Transverse colon (tissue), 4 donors: ENCODE measurements at regions not wholly inside any gene's neighbourhood (a gene's known extent, or its start where the extent isn't known, plus 50 kb on each side); places are given as distances from the start of the nearest gene placed in this dataset.

Experiments
- DNase-seq: peaks from one replicate; pipeline ENCODE4 v3.0.0-alpha.2; 2019
- H3K27ac ChIP-seq, 4 donors: fragments of 200-600 bp; sonication (generic); 2 replicates each; pipeline ENCODE4 v1.5.1; 2016 to 2018; ENCODE audit warnings: inconsistent platforms in 4 of 4
- H3K27me3 ChIP-seq: fragments of 200-600 bp; sonication (generic); 2 replicates; pipeline ENCODE4 v1.5.1; 2017; ENCODE audit warnings: inconsistent platforms
- H3K36me3 ChIP-seq, 4 donors: fragments of 200-600 bp; sonication (generic); 2 replicates each; pipeline ENCODE4 v1.5.1; 2017 to 2019; ENCODE audit warnings: inconsistent platforms in 4 of 4
- H3K4me1 ChIP-seq, 4 donors: fragments of 200-600 bp; sonication (generic); 2 replicates each; pipeline ENCODE4 v1.5.1; 2017 to 2020; ENCODE audit warnings: inconsistent platforms in 4 of 4
- H3K4me3 ChIP-seq, 4 donors: fragments of 200-600 bp; sonication (generic); 1 replicate in 1 of 4; 2 replicates in 3 of 4; pipeline versions ENCODE4 v1.5.1 to v1.6.1; 2017 to 2019; ENCODE audit warnings: inconsistent platforms in 4 of 4
- H3K9me3 ChIP-seq, 2 donors: fragments of 200-600 bp; sonication (generic); 2 replicates each; pipeline ENCODE4 v1.5.1; 2017 to 2019; ENCODE audit warnings: inconsistent platforms in 2 of 2
- EP300 ChIP-seq: sonication (generic); formaldehyde crosslinking; IDR thresholded peaks from one replicate; pipeline ENCODE4 v1.6.1; 2017; ENCODE audit warnings: antibody characterized with exemption, low read depth
- POLR2A ChIP-seq: fragments of 450-650 bp; IDR thresholded peaks from one replicate; pipeline ENCODE4 v1.6.1; 2016; ENCODE audit warnings: antibody characterized with exemption, mild to moderate bottlenecking, moderate library complexity
- POLR2AphosphoS5 ChIP-seq, 3 donors: sonication (generic); formaldehyde crosslinking; IDR thresholded peaks; one replicate each; pipeline ENCODE4 v1.6.1; 2016; ENCODE audit warnings: antibody characterized with exemption in 3 of 3
- WGBS, 2 donors: methylation state at CpG; one replicate each; pipeline ENCODE4 v1.1.5; 2018; ENCODE audit warnings: low coverage in 1 of 2; 5-methylcytosine and 5-hydroxymethylcytosine counted together
- in situ Hi-C, 4 donors: fragments of 200-750 bp; cut with MboI; loops; one replicate each; pipeline versions ENCODE4 v1.15.0 to v1.15.1; 2017; ENCODE audit warnings: low sequenced_read_pairs in 3 of 4, low pct_ligation_motif_present in 1 of 4, low pct_unique_long_range_greater_than_20kb in 1 of 4
- intact Hi-C: fragments of 100-400 bp; cut with DNase I; formaldehyde crosslinking; loops from one replicate; pipeline ENCODE4 v1.15.1; 2023; ENCODE audit warnings: low total_unique reads
- TF ChIP-seq, protein P1 (sequence below), 5 experiments: fragments of 200-600 bp in 3 of 5; fragments of 450-650 bp in 2 of 5; sonication (generic) in 3 of 5; IDR thresholded peaks; 1 replicate in 2 of 5; 2 replicates in 3 of 5; pipeline ENCODE4 v1.5.1; 2016 to 2017; ENCODE audit warnings: antibody characterized with exemption in 5 of 5, inconsistent platforms in 3 of 5, mild to moderate bottlenecking in 2 of 5, moderate library complexity in 1 of 5

DNA sequence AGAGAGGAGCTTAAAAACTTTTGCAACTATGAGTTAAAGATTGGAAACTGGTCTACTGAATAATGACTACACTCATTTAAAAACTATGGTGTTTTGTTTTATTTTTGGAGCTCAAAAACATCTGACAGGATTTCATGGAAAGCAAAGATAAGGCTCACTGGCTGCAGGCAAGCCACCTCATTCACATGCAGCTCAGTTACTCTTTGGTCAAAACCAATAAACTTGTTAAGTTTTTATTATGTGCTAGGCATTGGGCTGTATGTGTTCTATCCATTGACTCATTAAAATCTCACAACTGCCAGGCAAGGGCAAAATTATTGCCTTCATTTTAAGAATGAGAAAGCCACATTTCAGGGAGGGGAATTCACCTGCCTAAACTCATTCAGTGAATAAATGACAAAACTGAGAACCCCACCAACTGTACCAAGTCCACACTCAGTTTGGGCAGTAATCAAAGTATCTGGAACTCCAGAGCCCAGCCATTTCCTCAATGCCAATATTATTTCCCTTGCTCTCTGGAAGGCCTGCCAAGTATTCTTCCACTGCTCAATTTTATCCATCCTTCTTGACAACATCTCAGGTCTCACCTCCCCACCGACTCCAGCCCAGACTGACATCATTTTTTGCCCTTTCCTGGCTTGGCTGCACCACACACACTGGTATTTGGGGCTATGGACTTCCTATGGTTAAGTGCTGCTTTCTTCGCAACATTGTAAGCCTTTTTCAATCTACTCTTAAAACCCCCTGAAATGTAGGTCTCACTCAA lies 401.1 kb upstream of the NFIA start:
- no peak overlapping the region for H3K27ac ChIP-seq
- WGBS, 2 donors = 65 to 88% methylated on average over 2 of the region's 2 CpGs
- no peak for TF ChIP-seq POLR2AphosphoS5 (IDR thresholded peaks at IDR 0.05)
- TF ChIP-seq POLR2A = no peak
- TF ChIP-seq, protein P1, sequence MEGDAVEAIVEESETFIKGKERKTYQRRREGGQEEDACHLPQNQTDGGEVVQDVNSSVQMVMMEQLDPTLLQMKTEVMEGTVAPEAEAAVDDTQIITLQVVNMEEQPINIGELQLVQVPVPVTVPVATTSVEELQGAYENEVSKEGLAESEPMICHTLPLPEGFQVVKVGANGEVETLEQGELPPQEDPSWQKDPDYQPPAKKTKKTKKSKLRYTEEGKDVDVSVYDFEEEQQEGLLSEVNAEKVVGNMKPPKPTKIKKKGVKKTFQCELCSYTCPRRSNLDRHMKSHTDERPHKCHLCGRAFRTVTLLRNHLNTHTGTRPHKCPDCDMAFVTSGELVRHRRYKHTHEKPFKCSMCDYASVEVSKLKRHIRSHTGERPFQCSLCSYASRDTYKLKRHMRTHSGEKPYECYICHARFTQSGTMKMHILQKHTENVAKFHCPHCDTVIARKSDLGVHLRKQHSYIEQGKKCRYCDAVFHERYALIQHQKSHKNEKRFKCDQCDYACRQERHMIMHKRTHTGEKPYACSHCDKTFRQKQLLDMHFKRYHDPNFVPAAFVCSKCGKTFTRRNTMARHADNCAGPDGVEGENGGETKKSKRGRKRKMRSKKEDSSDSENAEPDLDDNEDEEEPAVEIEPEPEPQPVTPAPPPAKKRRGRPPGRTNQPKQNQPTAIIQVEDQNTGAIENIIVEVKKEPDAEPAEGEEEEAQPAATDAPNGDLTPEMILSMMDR (IDR thresholded peaks at IDR 0.05) = no peak
- no peak for TF ChIP-seq EP300
- intact Hi-C loops (no loop called here), in situ Hi-C loops (no loop called here)
- H3K9me3 ChIP-seq = no peaks in the 10 kb centered on the region
- no peaks in the 10 kb centered on the region for H3K27me3 ChIP-seq
- peak; percentile 7 for DNase-seq
- H3K4me1 ChIP-seq = peaks cover 0 to 4% (median 0%) of the 10 kb centered on the region in 4 donors
- no peak overlapping the region for H3K4me3 ChIP-seq
- H3K36me3 ChIP-seq = no peaks in the 10 kb centered on the region

GRCh38 chr1:60679524-60680375 lies 402.6 kb upstream of the NFIA start:
- Histone ChIP-seq H3K4me3 (no peak overlapping the region), H3K36me3 (no peaks in the 10 kb centered on the region), H3K4me1 (peaks cover 0 to 4% (median 0%) of the 10 kb centered on the region in 4 donors), H3K27me3 (no peaks in the 10 kb centered on the region), H3K27ac (no peak overlapping the region), H3K9me3 (no peaks in the 10 kb centered on the region)
- 72 to 74% methylated on average over 6 to 7 of the region's 7 CpGs for WGBS, 2 donors
- intact Hi-C loops (no loop called here), in situ Hi-C loops (no loop called here)
- DNase-seq = no peak
- no peak for TF ChIP-seq EP300
- no peak for TF ChIP-seq POLR2A
- TF ChIP-seq, protein P1 (IDR thresholded peaks at IDR 0.05) = no peak
- no peak for TF ChIP-seq POLR2AphosphoS5 (IDR thresholded peaks at IDR 0.05)

DNA sequence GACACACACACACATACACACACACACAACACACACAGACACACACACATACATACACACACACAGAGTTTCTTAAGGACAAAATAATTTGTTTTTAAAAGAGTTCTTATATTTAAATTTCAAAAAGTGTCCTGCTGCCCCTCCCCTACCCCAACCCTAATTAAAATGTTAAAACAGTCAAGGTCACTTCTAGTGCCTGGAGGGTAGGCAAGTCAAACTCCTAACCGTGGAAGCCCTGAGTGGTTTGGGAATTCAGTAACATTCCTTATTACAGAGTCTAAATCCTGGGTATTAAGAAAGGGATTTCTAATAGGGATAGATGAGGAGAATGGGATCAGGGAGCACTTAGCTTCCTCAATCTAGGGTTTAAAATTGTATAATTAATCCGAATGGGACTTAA lies 403.6 kb upstream of the NFIA start:
- H3K9me3 ChIP-seq = no peaks in the 10 kb centered on the region
- H3K27me3 ChIP-seq = no peaks in the 10 kb centered on the region
- H3K4me1 ChIP-seq = peaks cover 0 to 4% (median 0%) of the 10 kb centered on the region in 4 donors
- H3K36me3 ChIP-seq = no peaks in the 10 kb centered on the region
- no peak overlapping the region for H3K27ac ChIP-seq
- TF ChIP-seq EP300 (no peak), POLR2AphosphoS5 (IDR thresholded peaks at IDR 0.05) (no peak), POLR2A (no peak)
- TF ChIP-seq, protein P1 (IDR thresholded peaks at IDR 0.05) = no peak
- WGBS, 2 donors = 60 to 68% methylated on average over 2 of the region's 2 CpGs
- H3K4me3 ChIP-seq = no peak overlapping the region
- in situ Hi-C loops (no loop called here), intact Hi-C loops (no loop called here)
- no peak for DNase-seq

DNA sequence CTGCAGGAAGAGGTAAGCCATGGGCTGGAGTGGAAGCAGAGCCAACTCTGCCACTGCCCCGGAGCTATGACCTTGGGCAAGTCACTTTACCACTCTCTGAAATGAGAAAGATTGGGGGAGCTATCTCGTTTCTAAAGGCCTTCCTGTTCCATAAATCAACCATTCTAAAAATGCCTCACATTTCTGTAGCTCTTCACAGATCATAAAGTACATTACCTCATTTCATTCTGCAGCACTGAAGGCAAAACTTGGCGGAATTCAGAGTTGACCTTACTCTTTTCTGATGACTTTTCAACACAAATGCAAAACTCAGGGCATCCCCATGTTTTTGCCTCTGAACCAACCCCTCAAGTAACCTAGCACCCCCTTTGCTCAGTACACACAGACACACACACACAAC lies 404.0 kb upstream of the NFIA start:
- WGBS, 2 donors = 41 to 55% methylated on average over 2 to 3 of the region's 3 CpGs
- in situ Hi-C loops (no loop called here), intact Hi-C loops (no loop called here)
- no peak overlapping the region for H3K4me3 ChIP-seq
- no peaks in the 10 kb centered on the region for H3K36me3 ChIP-seq
- DNase-seq = no peak
- no peaks in the 10 kb centered on the region for H3K9me3 ChIP-seq
- no peaks in the 10 kb centered on the region for H3K27me3 ChIP-seq
- peaks cover 0 to 4% (median 0%) of the 10 kb centered on the region in 4 donors for H3K4me1 ChIP-seq
- H3K27ac ChIP-seq = no peak overlapping the region
- TF ChIP-seq EP300 = no peak
- no peak for TF ChIP-seq POLR2A
- TF ChIP-seq, protein P1 (IDR thresholded peaks at IDR 0.05) = no peak
- no peak for TF ChIP-seq POLR2AphosphoS5 (IDR thresholded peaks at IDR 0.05)
